GM12878 (cell line): ENCODE measurements at regions not wholly inside any gene's neighbourhood (a gene's known extent, or its start where the extent isn't known, plus 50 kb on each side); places are given as distances from the start of the nearest gene placed in this dataset.

Experiments
- CEBPB ChIP-seq, 2 experiments: fragments of 150-350 bp in 1 of 2; IDR thresholded peaks; 2 replicates each; pipeline ENCODE4 v1.6.1; 2012 to 2014; ENCODE audit warnings: low read depth in 2 of 2, low read length in 2 of 2, borderline replicate concordance in 1 of 2, inconsistent platforms in 1 of 2
- CHD2 ChIP-seq: IDR thresholded peaks from 2 replicates; pipeline ENCODE4 v1.6.1; 2011; ENCODE audit warnings: low read depth, low read length, improper control_type of control experiment, borderline replicate concordance
- CREB1 ChIP-seq: IDR thresholded peaks from 2 replicates; pipeline ENCODE4 v1.6.1; 2012; ENCODE audit warnings: low read depth, mild to moderate bottlenecking, inconsistent platforms
- DPF2 ChIP-seq: fragments of 450-650 bp; IDR thresholded peaks from 2 replicates; pipeline ENCODE4 v1.6.1; 2017; ENCODE audit warnings: mild to moderate bottlenecking
- TAF1 ChIP-seq: IDR thresholded peaks from 2 replicates; pipeline ENCODE4 v1.6.1; 2011; ENCODE audit warnings: mild to moderate bottlenecking, low read depth, low read length, borderline replicate concordance
- YY1 ChIP-seq: IDR thresholded peaks from 2 replicates; pipeline ENCODE4 v1.6.1; 2011; ENCODE audit warnings: low read depth, mild to moderate bottlenecking, low read length
- ZNF207 ChIP-seq: fragments of 450-650 bp; IDR thresholded peaks from 2 replicates; pipeline ENCODE4 v1.6.1; 2014; ENCODE audit warnings: antibody characterized with exemption, mild to moderate bottlenecking, borderline replicate concordance
- ZZZ3 ChIP-seq: IDR thresholded peaks from 2 replicates; pipeline ENCODE4 v1.6.1; 2011; ENCODE audit warnings: low read depth; ENCODE audit not compliant: control insufficient read depth, insufficient read length
- TF ChIP-seq, protein P1 (sequence below), 3 experiments: IDR thresholded peaks in 2 of 3; conservative IDR thresholded peaks in 1 of 3; 2 replicates each; pipeline ENCODE4 v1.5.1; 2011; ENCODE audit warnings: low read depth in 3 of 3, low read length in 3 of 3, mild to moderate bottlenecking in 3 of 3, control low read depth in 2 of 3, moderate library complexity in 2 of 3, inconsistent platforms in 1 of 3, mixed read lengths in 1 of 3; ENCODE audit not compliant: control insufficient read depth in 2 of 3, insufficient read depth in 1 of 3; ENCODE audit errors: extremely low read depth in 1 of 3
- TF ChIP-seq, protein P2 (sequence below): fragments of 450-650 bp; IDR thresholded peaks from 2 replicates; pipeline ENCODE4 v1.6.1; 2017; ENCODE audit warnings: mild to moderate bottlenecking, low read depth, inconsistent platforms; ENCODE audit not compliant: poor library complexity, severe bottlenecking

DNA sequence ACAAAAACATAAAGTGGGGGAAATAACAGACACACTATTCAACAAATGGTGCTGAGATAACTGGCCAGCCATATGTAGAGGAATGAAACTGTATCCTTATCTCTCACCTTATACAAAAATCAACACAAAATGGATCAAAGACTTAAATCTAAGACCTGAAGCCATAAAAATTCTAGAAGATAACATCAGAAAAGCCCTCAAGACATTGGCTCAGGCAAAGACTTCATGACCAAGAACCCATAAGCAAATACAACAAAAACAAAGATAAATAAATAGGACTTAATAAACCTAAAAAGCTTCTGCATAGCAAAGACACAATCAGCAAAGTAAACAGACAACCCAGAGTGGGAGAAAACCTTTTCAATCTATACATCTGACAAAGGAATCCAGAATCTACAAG, 278.9 kb downstream of the PIK3C3 start:
- TF ChIP-seq, protein P1, sequence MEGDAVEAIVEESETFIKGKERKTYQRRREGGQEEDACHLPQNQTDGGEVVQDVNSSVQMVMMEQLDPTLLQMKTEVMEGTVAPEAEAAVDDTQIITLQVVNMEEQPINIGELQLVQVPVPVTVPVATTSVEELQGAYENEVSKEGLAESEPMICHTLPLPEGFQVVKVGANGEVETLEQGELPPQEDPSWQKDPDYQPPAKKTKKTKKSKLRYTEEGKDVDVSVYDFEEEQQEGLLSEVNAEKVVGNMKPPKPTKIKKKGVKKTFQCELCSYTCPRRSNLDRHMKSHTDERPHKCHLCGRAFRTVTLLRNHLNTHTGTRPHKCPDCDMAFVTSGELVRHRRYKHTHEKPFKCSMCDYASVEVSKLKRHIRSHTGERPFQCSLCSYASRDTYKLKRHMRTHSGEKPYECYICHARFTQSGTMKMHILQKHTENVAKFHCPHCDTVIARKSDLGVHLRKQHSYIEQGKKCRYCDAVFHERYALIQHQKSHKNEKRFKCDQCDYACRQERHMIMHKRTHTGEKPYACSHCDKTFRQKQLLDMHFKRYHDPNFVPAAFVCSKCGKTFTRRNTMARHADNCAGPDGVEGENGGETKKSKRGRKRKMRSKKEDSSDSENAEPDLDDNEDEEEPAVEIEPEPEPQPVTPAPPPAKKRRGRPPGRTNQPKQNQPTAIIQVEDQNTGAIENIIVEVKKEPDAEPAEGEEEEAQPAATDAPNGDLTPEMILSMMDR (IDR thresholded peaks at IDR 0.05 in 2 of 3, conservative IDR thresholded peaks at IDR 0.05 in 1 of 3; ENCODE audit: control insufficient read depth in 2 of 3, extremely low read depth in 1 of 3, insufficient read depth in 1 of 3, low read depth in 3 of 3, low read length in 3 of 3): no peak
- TF ChIP-seq YY1: no peak
- no peak for TF ChIP-seq CREB1
- no peak for TF ChIP-seq CHD2
- no peak for TF ChIP-seq DPF2
- TF ChIP-seq CEBPB (IDR thresholded peaks at IDR 0.05; ENCODE audit: borderline replicate concordance in 1 of 2, low read depth in 2 of 2, low read length in 2 of 2): no peak
- TF ChIP-seq ZNF207: no peak
- no peak for TF ChIP-seq TAF1
- TF ChIP-seq ZZZ3: no peak
- TF ChIP-seq, protein P2, sequence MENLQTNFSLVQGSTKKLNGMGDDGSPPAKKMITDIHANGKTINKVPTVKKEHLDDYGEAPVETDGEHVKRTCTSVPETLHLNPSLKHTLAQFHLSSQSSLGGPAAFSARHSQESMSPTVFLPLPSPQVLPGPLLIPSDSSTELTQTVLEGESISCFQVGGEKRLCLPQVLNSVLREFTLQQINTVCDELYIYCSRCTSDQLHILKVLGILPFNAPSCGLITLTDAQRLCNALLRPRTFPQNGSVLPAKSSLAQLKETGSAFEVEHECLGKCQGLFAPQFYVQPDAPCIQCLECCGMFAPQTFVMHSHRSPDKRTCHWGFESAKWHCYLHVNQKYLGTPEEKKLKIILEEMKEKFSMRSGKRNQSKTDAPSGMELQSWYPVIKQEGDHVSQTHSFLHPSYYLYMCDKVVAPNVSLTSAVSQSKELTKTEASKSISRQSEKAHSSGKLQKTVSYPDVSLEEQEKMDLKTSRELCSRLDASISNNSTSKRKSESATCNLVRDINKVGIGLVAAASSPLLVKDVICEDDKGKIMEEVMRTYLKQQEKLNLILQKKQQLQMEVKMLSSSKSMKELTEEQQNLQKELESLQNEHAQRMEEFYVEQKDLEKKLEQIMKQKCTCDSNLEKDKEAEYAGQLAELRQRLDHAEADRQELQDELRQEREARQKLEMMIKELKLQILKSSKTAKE: no peak
